ENCODE measurements at regions not wholly inside any gene's neighbourhood (a gene's known extent, or its start where the extent isn't known, plus 50 kb on each side); places are given as distances from the start of the nearest gene placed in this dataset.

- H3K79me2 ChIP-seq (ENCODE audit: control insufficient read depth, insufficient read depth, low read length), result no peaks in the 10 kb centered on the region
- H3K27me3 ChIP-seq (ENCODE audit: control insufficient read depth in 2 of 2, insufficient read depth in 2 of 2, low read length in 2 of 2), result no peaks in the 10 kb centered on the region
- no peak for TF ChIP-seq TSC22D4 (tag; IDR thresholded peaks at IDR 0.05)
- TF ChIP-seq CBX2 (IDR thresholded peaks at IDR 0.05; ENCODE audit: insufficient read depth, low read length, poor library complexity, severe bottlenecking), result no peak
- no peak for TF ChIP-seq FOXP1 (CRISPR knock-in tag; IDR thresholded peaks at IDR 0.05)
- TF ChIP-seq ZNF121 (CRISPR knock-in tag; conservative IDR thresholded peaks at IDR 0.05), result no peak
- no peak for TF ChIP-seq GTF2A2 (tag; IDR thresholded peaks at IDR 0.05)
- no peak for TF ChIP-seq C11orf30 (IDR thresholded peaks at IDR 0.05; ENCODE audit: low read depth)
- TF ChIP-seq CCAR2 (IDR thresholded peaks at IDR 0.05; ENCODE audit: low read depth, low read length), result no peak
- no peak for TF ChIP-seq PML (IDR thresholded peaks at IDR 0.05; ENCODE audit: low read length)
- TF ChIP-seq TAF1 (IDR thresholded peaks at IDR 0.05; ENCODE audit: control insufficient read depth, extremely low read depth, insufficient read depth, low read length, severe bottlenecking), result no peak
- no peak for TF ChIP-seq ELF1 (tag; IDR thresholded peaks at IDR 0.05)
- no peak for TF ChIP-seq ZNF146 (CRISPR knock-in tag; IDR thresholded peaks at IDR 0.05; ENCODE audit: unreplicated experiment)
- TF ChIP-seq RHOXF2B (CRISPR knock-in tag; conservative IDR thresholded peaks at IDR 0.05), result no peak
- no peak for TF ChIP-seq GTF2B (IDR thresholded peaks at IDR 0.05; ENCODE audit: extremely low read depth, insufficient read length)
- TF ChIP-seq SMARCE1 (IDR thresholded peaks at IDR 0.05), result no peak
- no peak overlapping the region for H3K9ac ChIP-seq (ENCODE audit: insufficient read depth in 1 of 2, low read depth in 2 of 2, low read length in 2 of 2)
- in situ Hi-C loops (cut with MboI), result no loop called here
- no peak overlapping the region for H3K4me2 ChIP-seq (ENCODE audit: insufficient read depth, low read length)
- 0% methylated on average over 1 of the region's 1 CpG for WGBS (ENCODE audit: insufficient coverage, low coverage, missing lambda C conversion rate)
- no peaks in the 10 kb centered on the region for H3K36me3 ChIP-seq (ENCODE audit: control insufficient read depth, insufficient read depth, low read length)
- no TSS peak for BruUV-seq (replicated peaks)
- ChIA-PET POLR2A (interaction anchor here (0.7 kb wide), 1 partner anchor 78 kb away, joined by 4 read pairs; no protein-coding TSS in a partner anchor), CTCF (ENCODE audit: low intra/inter-chr PET ratio) (no interaction called here)
- intact Hi-C loops (cut with micrococcal nuclease), result no loop called here
- H3K27ac ChIP-seq (ENCODE audit: extremely low read depth, low read depth, low read length), result no peak overlapping the region
- no peaks in the 10 kb centered on the region for H3K4me1 ChIP-seq (replicated peaks in 1 of 2; ENCODE audit: control insufficient read depth in 2 of 2, insufficient read depth in 2 of 2, low read length in 2 of 2)
- no peak overlapping the region for H2AFZ ChIP-seq (ENCODE audit: low read depth, low read length)
- ATAC-seq (no peak), FAIRE-seq (no peak), DNase-seq (ENCODE audit: extremely low read depth in 1 of 4, low spot score in 3 of 4) (no peak)
- no peak overlapping the region for H3K4me3 ChIP-seq
- no peaks in the 10 kb centered on the region for H4K20me1 ChIP-seq (replicated peaks; ENCODE audit: control insufficient read depth, insufficient read depth, low read length)
- H3K9me3 ChIP-seq (replicated peaks; ENCODE audit: control insufficient read depth, insufficient read depth, low read depth, low read length), result no peaks in the 10 kb centered on the region
- no peaks in the 10 kb centered on the region for H3K9me1 ChIP-seq (ENCODE audit: control insufficient read depth, insufficient read depth, low read length)
Measured at GRCh38 chr20:40894237-40894630, 134.4 kb upstream of the TOP1 start.

Data from K562 (cell line).